ENCODE measurements at regions not wholly inside any gene's neighbourhood (a gene's known extent, or its start where the extent isn't known, plus 50 kb on each side); places are given as distances from the start of the nearest gene placed in this dataset.

DNA sequence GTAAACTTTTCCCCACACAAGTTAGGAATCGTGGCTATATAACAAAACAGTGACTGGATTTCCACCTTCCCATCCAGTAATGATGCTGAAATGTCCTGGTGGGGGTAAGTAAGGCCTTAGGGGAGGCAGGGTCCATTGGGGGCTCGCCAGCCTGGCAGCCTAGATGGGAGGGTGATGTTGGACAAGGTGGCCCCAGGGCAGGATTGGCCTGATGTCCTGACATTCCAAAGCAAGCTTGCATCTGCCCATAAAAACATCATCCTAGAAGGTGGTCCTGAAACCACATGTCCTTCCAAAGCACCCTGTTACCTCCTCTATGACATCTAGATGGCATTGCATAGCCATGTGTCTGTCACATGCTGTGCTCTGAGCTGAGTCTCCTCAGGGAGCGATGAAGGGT lies 54.1 kb upstream of the RAB6C start:
- TF ChIP-seq POLR2A (IDR thresholded peaks at IDR 0.05): no peak
- TF ChIP-seq, protein P1, sequence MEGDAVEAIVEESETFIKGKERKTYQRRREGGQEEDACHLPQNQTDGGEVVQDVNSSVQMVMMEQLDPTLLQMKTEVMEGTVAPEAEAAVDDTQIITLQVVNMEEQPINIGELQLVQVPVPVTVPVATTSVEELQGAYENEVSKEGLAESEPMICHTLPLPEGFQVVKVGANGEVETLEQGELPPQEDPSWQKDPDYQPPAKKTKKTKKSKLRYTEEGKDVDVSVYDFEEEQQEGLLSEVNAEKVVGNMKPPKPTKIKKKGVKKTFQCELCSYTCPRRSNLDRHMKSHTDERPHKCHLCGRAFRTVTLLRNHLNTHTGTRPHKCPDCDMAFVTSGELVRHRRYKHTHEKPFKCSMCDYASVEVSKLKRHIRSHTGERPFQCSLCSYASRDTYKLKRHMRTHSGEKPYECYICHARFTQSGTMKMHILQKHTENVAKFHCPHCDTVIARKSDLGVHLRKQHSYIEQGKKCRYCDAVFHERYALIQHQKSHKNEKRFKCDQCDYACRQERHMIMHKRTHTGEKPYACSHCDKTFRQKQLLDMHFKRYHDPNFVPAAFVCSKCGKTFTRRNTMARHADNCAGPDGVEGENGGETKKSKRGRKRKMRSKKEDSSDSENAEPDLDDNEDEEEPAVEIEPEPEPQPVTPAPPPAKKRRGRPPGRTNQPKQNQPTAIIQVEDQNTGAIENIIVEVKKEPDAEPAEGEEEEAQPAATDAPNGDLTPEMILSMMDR (IDR thresholded peaks at IDR 0.05): no peak

Data from thyroid gland (tissue), 4 donors.